OCI-LY1 (cell line): ENCODE measurements at regions not wholly inside any gene's neighbourhood (a gene's known extent, or its start where the extent isn't known, plus 50 kb on each side); places are given as distances from the start of the nearest gene placed in this dataset.

ENCODE experiments used
- H2AFZ ChIP-seq: fragments of 200-600 bp; sonication (generic), shearing (Covaris generic); 2 replicates; pipeline ENCODE4 v1.6.0; 2014; ENCODE audit warnings: antibody characterized with exemption, mild to moderate bottlenecking, low read length
- H3F3A ChIP-seq: fragments of 200-600 bp; sonication (generic), shearing (Covaris generic); 2 replicates; pipeline ENCODE4 v1.6.0; 2014; ENCODE audit warnings: mild to moderate bottlenecking, antibody characterized with exemption, low read length, moderate library complexity; ENCODE audit not compliant: insufficient read depth
- H3K27ac ChIP-seq: fragments of 200-600 bp; sonication (generic); 2 replicates; pipeline ENCODE4 v1.5.1; 2014; ENCODE audit warnings: low read length, mixed run types, mild to moderate bottlenecking, low read depth; ENCODE audit not compliant: poor library complexity, severe bottlenecking
- H3K27me3 ChIP-seq: fragments of 200-600 bp; sonication (generic); 2 replicates; pipeline ENCODE4 v1.6.0; 2014; ENCODE audit warnings: antibody characterized with exemption, mild to moderate bottlenecking, low read length, moderate library complexity; ENCODE audit not compliant: insufficient read depth
- H3K36me3 ChIP-seq: fragments of 200-600 bp; sonication (generic); 2 replicates; pipeline ENCODE4 v1.6.1; 2014; ENCODE audit warnings: mild to moderate bottlenecking, antibody characterized with exemption, low read length, moderate library complexity, mixed read lengths; ENCODE audit not compliant: insufficient read depth
- H3K4me1 ChIP-seq: fragments of 200-600 bp; sonication (generic); 2 replicates; pipeline ENCODE4 v1.5.1; 2014; ENCODE audit warnings: mild to moderate bottlenecking, low read length, moderate library complexity; ENCODE audit not compliant: insufficient read depth, severe bottlenecking
- H3K4me2 ChIP-seq: fragments of 200-600 bp; sonication (generic), shearing (Covaris generic); 2 replicates; pipeline ENCODE4 v1.6.1; 2014; ENCODE audit warnings: low read length
- H3K4me3 ChIP-seq: fragments of 200-600 bp; sonication (generic); 2 replicates; pipeline ENCODE4 v1.5.1; 2014; ENCODE audit warnings: low read length, low read depth, mild to moderate bottlenecking, mixed read lengths; ENCODE audit not compliant: poor library complexity, severe bottlenecking
- H3K79me2 ChIP-seq: fragments of 200-600 bp; shearing (Covaris generic); 2 replicates; pipeline ENCODE4 v1.6.1; 2016; ENCODE audit warnings: mixed run types, low read length, mixed read lengths; ENCODE audit not compliant: insufficient read depth
- H3K9ac ChIP-seq: fragments of 200-600 bp; sonication (generic), shearing (Covaris generic); 2 replicates; pipeline ENCODE4 v1.6.1; 2014; ENCODE audit warnings: mild to moderate bottlenecking, low read length, mixed read lengths
- H3K9me2 ChIP-seq: fragments of 200-600 bp; sonication (generic), shearing (Covaris generic); 2 replicates; pipeline ENCODE4 v1.6.1; 2014; ENCODE audit warnings: low read depth, mild to moderate bottlenecking, low read length, mixed read lengths
- H3K9me3 ChIP-seq: fragments of 200-600 bp; shearing (Covaris generic); 2 replicates; pipeline ENCODE4 v1.6.1; 2014; ENCODE audit warnings: low read length, mixed read lengths
- H4K20me1 ChIP-seq: fragments of 200-600 bp; sonication (generic), shearing (Covaris generic); 2 replicates; pipeline ENCODE4 v1.6.0; 2016; ENCODE audit warnings: mild to moderate bottlenecking, low read length; ENCODE audit not compliant: insufficient read depth
- CTCF ChIP-seq: fragments of 200-600 bp; sonication (generic), shearing (Covaris generic); IDR thresholded peaks from 2 replicates; pipeline ENCODE4 v1.5.1; 2017; ENCODE audit warnings: mild to moderate bottlenecking, antibody characterized with exemption, low read length, moderate library complexity, mixed read lengths
- EZH2 ChIP-seq: fragments of 200-600 bp; sonication (generic), shearing (Covaris generic); IDR thresholded peaks from 2 replicates; pipeline ENCODE4 v1.8.0; 2017; ENCODE audit warnings: borderline replicate concordance, mixed run types, mild to moderate bottlenecking, antibody characterized with exemption, low read length, moderate library complexity, mixed read lengths

- H3K36me3 ChIP-seq, result no peaks in the 10 kb centered on the region
- no peak overlapping the region for H3K4me2 ChIP-seq
- no peaks in the 10 kb centered on the region for H3K27me3 ChIP-seq
- no peak overlapping the region for H3K4me3 ChIP-seq
- H3K9me2 ChIP-seq, result no peaks in the 10 kb centered on the region
- H3K9me3 ChIP-seq, result no peaks in the 10 kb centered on the region
- H3K4me1 ChIP-seq, result no peaks in the 10 kb centered on the region
- no peak for TF ChIP-seq EZH2
- TF ChIP-seq CTCF, result no peak
- H3F3A ChIP-seq, result no peaks in the 10 kb centered on the region
- H2AFZ ChIP-seq, result no peak overlapping the region
- H4K20me1 ChIP-seq, result no peaks in the 10 kb centered on the region
- H3K27ac ChIP-seq, result no peak overlapping the region
- H3K9ac ChIP-seq, result no peak overlapping the region
- no peaks in the 10 kb centered on the region for H3K79me2 ChIP-seq
Measured at GRCh38 chr11:92473736-92474135, 249.1 kb downstream of the FAT3 start.

GRCh38 chr11:92475316-92475715, 250.7 kb downstream of the FAT3 start:
- H3K9me2 ChIP-seq, result no peaks in the 10 kb centered on the region
- H3K27me3 ChIP-seq, result no peaks in the 10 kb centered on the region
- no peaks in the 10 kb centered on the region for H3F3A ChIP-seq
- H4K20me1 ChIP-seq, result no peaks in the 10 kb centered on the region
- no peak overlapping the region for H2AFZ ChIP-seq
- no peaks in the 10 kb centered on the region for H3K79me2 ChIP-seq
- H3K27ac ChIP-seq, result no peak overlapping the region
- no peak overlapping the region for H3K4me3 ChIP-seq
- H3K36me3 ChIP-seq, result no peaks in the 10 kb centered on the region
- no peaks in the 10 kb centered on the region for H3K4me1 ChIP-seq
- H3K9ac ChIP-seq, result no peak overlapping the region
- no peak overlapping the region for H3K4me2 ChIP-seq
- no peak for TF ChIP-seq CTCF
- no peak for TF ChIP-seq EZH2
- H3K9me3 ChIP-seq, result no peaks in the 10 kb centered on the region

- no peaks in the 10 kb centered on the region for H3K79me2 ChIP-seq
- H4K20me1 ChIP-seq, result no peaks in the 10 kb centered on the region
- H3K4me3 ChIP-seq, result no peak overlapping the region
- no peak overlapping the region for H3K27ac ChIP-seq
- H3K9ac ChIP-seq, result no peak overlapping the region
- no peak for TF ChIP-seq CTCF
- no peak for TF ChIP-seq EZH2
- no peaks in the 10 kb centered on the region for H3K9me3 ChIP-seq
- no peak overlapping the region for H2AFZ ChIP-seq
- H3K4me2 ChIP-seq, result no peak overlapping the region
- no peaks in the 10 kb centered on the region for H3K27me3 ChIP-seq
- no peaks in the 10 kb centered on the region for H3F3A ChIP-seq
- H3K9me2 ChIP-seq, result no peaks in the 10 kb centered on the region
- no peaks in the 10 kb centered on the region for H3K4me1 ChIP-seq
- no peaks in the 10 kb centered on the region for H3K36me3 ChIP-seq
Measured at GRCh38 chr11:92475819-92476218, 251.2 kb downstream of the FAT3 start.
